ENCODE measurements at regions not wholly inside any gene's neighbourhood (a gene's known extent, or its start where the extent isn't known, plus 50 kb on each side); places are given as distances from the start of the nearest gene placed in this dataset.

DNA sequence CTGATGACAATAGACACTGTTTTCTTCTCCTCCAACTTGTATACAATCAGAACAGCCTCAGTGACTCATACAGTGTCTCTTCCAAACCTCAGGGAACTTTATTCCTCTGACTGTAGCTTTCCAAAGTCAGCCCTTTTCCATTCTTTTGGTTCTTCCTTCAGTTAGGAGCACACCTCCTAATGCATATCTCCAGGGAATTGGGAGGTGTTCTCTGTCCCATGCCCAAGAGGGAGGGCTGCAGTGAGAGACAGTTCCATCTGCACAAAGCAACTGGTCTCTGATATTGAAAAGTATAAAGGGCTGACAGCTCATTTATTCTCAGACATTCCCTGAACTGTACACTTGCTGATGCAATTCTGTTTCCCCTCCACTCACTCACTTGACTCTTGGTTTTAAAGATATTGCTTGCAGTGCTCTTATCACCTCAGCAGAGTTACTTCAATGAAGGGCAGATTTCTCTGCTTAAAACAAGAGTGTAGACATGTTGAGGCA lies 337.8 kb upstream of the TBC1D5 start:
- peaks cover 0 to 2% (median 0%) of the 10 kb centered on the region in 7 donors for H3K27me3 ChIP-seq (replicated peaks in 1 of 7)
- H3K4me1 ChIP-seq = no peaks in the 10 kb centered on the region
- no peak for TF ChIP-seq POLR2A (IDR thresholded peaks at IDR 0.05)
- no peak for TF ChIP-seq POLR2AphosphoS5 (IDR thresholded peaks at IDR 0.05)
- TF ChIP-seq, protein P1, sequence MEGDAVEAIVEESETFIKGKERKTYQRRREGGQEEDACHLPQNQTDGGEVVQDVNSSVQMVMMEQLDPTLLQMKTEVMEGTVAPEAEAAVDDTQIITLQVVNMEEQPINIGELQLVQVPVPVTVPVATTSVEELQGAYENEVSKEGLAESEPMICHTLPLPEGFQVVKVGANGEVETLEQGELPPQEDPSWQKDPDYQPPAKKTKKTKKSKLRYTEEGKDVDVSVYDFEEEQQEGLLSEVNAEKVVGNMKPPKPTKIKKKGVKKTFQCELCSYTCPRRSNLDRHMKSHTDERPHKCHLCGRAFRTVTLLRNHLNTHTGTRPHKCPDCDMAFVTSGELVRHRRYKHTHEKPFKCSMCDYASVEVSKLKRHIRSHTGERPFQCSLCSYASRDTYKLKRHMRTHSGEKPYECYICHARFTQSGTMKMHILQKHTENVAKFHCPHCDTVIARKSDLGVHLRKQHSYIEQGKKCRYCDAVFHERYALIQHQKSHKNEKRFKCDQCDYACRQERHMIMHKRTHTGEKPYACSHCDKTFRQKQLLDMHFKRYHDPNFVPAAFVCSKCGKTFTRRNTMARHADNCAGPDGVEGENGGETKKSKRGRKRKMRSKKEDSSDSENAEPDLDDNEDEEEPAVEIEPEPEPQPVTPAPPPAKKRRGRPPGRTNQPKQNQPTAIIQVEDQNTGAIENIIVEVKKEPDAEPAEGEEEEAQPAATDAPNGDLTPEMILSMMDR (IDR thresholded peaks at IDR 0.05 in 8 of 11, conservative IDR thresholded peaks at IDR 0.05 in 3 of 11) = no peak
- no peak for DNase-seq
- no peak overlapping the region for H3K4me3 ChIP-seq
- no peak overlapping the region for H3K27ac ChIP-seq
- intact Hi-C loops (cut with DNase I; ENCODE audit: low total_unique reads) = no loop called here
- H3K9me3 ChIP-seq = no peaks in the 10 kb centered on the region
- H3K36me3 ChIP-seq = no peaks in the 10 kb centered on the region

DNA sequence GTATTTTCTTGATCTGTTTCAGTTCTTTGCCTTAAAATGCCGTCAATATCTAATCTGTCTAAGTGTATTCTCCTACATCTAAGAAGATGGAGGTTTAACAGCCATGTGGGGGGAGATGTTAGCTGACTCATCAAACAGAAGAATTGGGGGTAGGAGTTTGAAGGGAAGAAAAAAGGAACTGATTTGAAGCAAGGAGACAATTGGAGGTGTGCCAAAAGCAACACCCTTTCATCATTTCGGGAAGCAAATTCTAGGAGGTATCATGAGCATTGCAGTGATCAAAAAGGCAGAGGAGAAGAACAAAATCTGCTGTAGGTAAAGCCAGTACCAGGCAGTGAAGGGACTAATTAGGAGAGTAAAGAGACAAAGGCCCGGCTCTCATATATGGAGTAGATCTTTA lies 337.3 kb upstream of the TBC1D5 start:
- Histone ChIP-seq H3K27ac (no peak overlapping the region), H3K4me3 (no peak overlapping the region), H3K36me3 (no peaks in the 10 kb centered on the region), H3K4me1 (no peaks in the 10 kb centered on the region), H3K27me3 (replicated peaks in 1 of 7) (no peaks in the 10 kb centered on the region), H3K9me3 (no peaks in the 10 kb centered on the region)
- WGBS, 5 donors = 33 to 48% (median 39%) methylated on average over 3 of the region's 3 CpGs
- no peak for TF ChIP-seq POLR2AphosphoS5 (IDR thresholded peaks at IDR 0.05)
- TF ChIP-seq, protein P1 (IDR thresholded peaks at IDR 0.05 in 8 of 11, conservative IDR thresholded peaks at IDR 0.05 in 3 of 11) = no peak
- no peak for TF ChIP-seq POLR2A (IDR thresholded peaks at IDR 0.05)
- no peak for DNase-seq
- intact Hi-C loops (cut with DNase I; ENCODE audit: low total_unique reads) = no loop called here

DNA sequence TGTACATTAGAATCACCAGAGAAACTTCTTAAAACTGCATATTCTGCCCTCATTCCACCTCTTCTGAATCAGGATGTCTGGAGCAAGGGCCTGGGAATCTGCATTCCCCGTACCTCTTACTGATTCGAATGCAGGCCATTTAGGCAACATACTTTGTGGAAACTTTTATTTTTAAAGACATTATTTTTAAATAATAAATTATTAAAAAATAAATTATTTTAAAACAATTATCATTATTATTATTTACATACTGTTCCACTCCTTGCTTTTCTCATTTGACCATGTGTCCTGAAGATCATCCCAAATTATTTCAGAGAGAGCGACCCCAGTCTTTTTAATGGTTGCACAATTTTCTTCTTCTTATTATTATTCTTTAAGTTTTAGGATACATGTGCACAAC lies 336.6 kb upstream of the TBC1D5 start:
- TF ChIP-seq POLR2AphosphoS5 (IDR thresholded peaks at IDR 0.05) (no peak), POLR2A (IDR thresholded peaks at IDR 0.05) (no peak)
- TF ChIP-seq, protein P1 (IDR thresholded peaks at IDR 0.05 in 8 of 11, conservative IDR thresholded peaks at IDR 0.05 in 3 of 11) = no peak
- H3K36me3 ChIP-seq = no peaks in the 10 kb centered on the region
- H3K9me3 ChIP-seq = no peaks in the 10 kb centered on the region
- WGBS, 5 donors = 87 to 96% (median 93%) methylated on average over 3 of the region's 3 CpGs
- H3K27me3 ChIP-seq (replicated peaks in 1 of 7) = no peaks in the 10 kb centered on the region
- no peaks in the 10 kb centered on the region for H3K4me1 ChIP-seq
- H3K27ac ChIP-seq = no peak overlapping the region
- intact Hi-C loops (cut with DNase I; ENCODE audit: low total_unique reads) = no loop called here
- no peak for DNase-seq
- H3K4me3 ChIP-seq = no peak overlapping the region

DNA sequence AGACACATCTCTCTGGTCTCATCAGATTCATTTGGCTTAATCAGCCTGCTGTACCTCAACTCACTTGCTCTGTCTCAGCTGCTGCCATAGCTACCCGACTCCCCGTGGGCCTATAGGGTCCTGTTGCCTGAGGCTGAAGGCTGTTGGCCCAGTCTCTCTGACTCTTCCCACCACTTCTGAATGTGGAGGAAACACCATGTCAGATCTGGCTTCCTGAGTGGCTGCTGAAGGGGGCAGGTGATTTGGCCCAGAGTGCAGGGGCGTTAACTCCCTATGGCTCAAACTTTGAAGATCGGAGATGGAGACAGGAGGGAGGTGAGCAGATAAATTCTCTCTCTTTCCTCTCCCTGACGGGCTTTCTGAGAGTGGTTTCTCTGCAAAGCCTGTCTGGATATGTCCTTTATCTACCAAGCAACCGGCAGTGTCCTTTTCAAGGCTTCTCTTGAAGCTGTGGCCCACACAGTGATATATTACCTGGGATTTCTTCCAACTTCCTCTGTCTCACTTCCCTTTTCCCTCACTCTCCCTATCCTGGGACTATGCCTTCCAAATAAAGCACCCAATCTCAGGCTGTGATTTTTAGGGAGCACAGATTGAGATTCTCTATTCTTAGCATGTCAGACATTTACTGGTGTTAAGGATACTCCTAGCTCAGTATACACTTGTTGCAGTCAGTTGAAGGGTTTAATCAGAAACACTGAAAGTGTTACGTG lies 334.9 kb upstream of the TBC1D5 start:
- intact Hi-C loops (cut with DNase I; ENCODE audit: low total_unique reads) = no loop called here
- DNase-seq = no peak
- no peak overlapping the region for H3K27ac ChIP-seq

More for the DNA sequence above, 334.9 kb upstream of the TBC1D5 start:
- no peaks in the 10 kb centered on the region for H3K4me1 ChIP-seq
- WGBS, 5 donors = 31 to 39% (median 37%) methylated on average over 7 of the region's 7 CpGs
- no peak overlapping the region for H3K4me3 ChIP-seq
- H3K36me3 ChIP-seq = no peaks in the 10 kb centered on the region
- H3K27me3 ChIP-seq (replicated peaks in 1 of 7) = no peaks in the 10 kb centered on the region
- H3K9me3 ChIP-seq = no peaks in the 10 kb centered on the region
- TF ChIP-seq POLR2A (IDR thresholded peaks at IDR 0.05) (no peak), POLR2AphosphoS5 (IDR thresholded peaks at IDR 0.05) (no peak)
- TF ChIP-seq, protein P1 (IDR thresholded peaks at IDR 0.05 in 8 of 11, conservative IDR thresholded peaks at IDR 0.05 in 3 of 11) = no peak
